Stimulated activated naive B cell treated with anti-CD40 and anti-IgM and Interleukin-4, amounts not matched to agents 10 μg/mL and 1 μg/mL and 100 μg/mL, for 72 hours (primary cell): ENCODE measurements at regions not wholly inside any gene's neighbourhood (a gene's known extent, or its start where the extent isn't known, plus 50 kb on each side); places are given as distances from the start of the nearest gene placed in this dataset.
"Not testable (repeated sequence)": the region's sequence is repeated elsewhere in the genome, so short reads cannot be mapped to it uniquely, and the experiment has no call there.

Source experiments
- ATAC-seq, 2 donors: fragments of 150-1000 bp; cut with Tn5 transposase; replicated peaks; 2 replicates each; pipeline ENCODE4 v1.10.0; 2021; ENCODE audit warnings: moderate library complexity in 1 of 2
- DNase-seq: peaks from one replicate; pipeline ENCODE4 v3.0.0; 2021
- H3K27ac Mint-ChIP-seq: one replicate; pipeline ENCODE4 v1.8.0; 2022; ENCODE audit warnings: mild to moderate bottlenecking, mixed read lengths
- H3K27me3 Mint-ChIP-seq, 2 donors: one replicate each; pipeline ENCODE4 v1.8.0; 2022; ENCODE audit warnings: mixed read lengths in 2 of 2
- H3K36me3 Mint-ChIP-seq, 2 donors: one replicate each; pipeline ENCODE4 v1.8.0; 2022; ENCODE audit warnings: mixed read lengths in 2 of 2, mild to moderate bottlenecking in 1 of 2
- H3K4me1 Mint-ChIP-seq, 2 donors: one replicate each; pipeline ENCODE4 v1.8.0; 2022; ENCODE audit warnings: mixed read lengths in 2 of 2, mild to moderate bottlenecking in 1 of 2
- H3K4me3 Mint-ChIP-seq, 2 donors: one replicate each; pipeline ENCODE4 v1.8.0; 2022; ENCODE audit warnings: mild to moderate bottlenecking in 2 of 2, mixed read lengths in 2 of 2, moderate library complexity in 1 of 2
- H3K9me3 Mint-ChIP-seq, 2 donors: one replicate each; pipeline ENCODE4 v1.8.0; 2022; ENCODE audit warnings: mixed read lengths in 2 of 2, mild to moderate bottlenecking in 1 of 2

DNA sequence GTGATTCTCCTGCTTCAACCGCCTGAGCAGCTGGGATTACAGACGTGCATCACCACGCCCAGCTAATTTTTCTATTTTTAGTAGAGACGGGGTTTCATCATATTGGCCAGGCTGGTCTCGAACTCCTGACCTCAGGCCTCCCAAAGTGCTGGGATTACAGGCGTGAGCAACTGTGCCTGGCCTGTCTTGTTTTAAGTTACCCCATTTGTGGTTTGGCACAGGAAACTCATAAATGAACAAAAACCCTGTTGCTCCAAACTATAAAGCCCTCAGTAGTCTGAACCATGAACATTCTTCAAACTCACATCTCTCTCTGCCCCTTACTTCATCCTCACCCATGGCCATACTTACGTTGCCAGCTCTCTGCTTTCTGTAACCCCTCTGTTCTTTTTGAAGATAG, 61.7 kb downstream of the RHOU start:
- H3K4me1 Mint-ChIP-seq, H3K27me3 Mint-ChIP-seq, H3K27ac Mint-ChIP-seq, H3K4me3 Mint-ChIP-seq, H3K36me3 Mint-ChIP-seq, ATAC-seq, DNase-seq: not testable (repeated sequence)
- H3K9me3 Mint-ChIP-seq: peaks cover 3 to 10% of the 10 kb centered on the region in 2 donors

DNA sequence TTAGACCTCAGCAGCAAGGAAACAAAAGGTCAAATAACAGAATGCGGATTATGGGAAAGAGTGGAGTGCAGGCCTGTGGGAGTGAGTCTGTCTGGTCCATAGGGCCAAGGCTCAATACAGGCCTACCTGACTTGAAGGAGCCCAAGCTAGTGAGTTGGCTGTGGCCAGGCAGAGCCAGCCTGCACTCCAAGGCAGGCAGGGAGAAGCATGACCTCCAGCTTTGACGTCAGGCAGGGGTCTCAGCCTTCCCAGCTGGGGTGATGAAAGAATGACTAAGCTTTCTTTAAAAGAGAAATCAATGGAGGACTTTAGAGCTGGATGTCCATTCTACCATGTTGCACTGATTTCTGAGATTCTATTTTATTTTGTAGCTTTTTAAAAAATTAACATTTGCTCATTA, 62.8 kb downstream of the RHOU start:
- ATAC-seq (no peak), DNase-seq (no peak)
- Mint-ChIP-seq H3K27ac (no peak overlapping the region), H3K36me3 (no peaks in the 10 kb centered on the region), H3K27me3 (no peaks in the 10 kb centered on the region), H3K4me1 (peaks cover 0 to 4% of the 10 kb centered on the region in 2 donors), H3K4me3 (no peak overlapping the region), H3K9me3 (peaks cover 3 to 10% of the 10 kb centered on the region in 2 donors)

DNA sequence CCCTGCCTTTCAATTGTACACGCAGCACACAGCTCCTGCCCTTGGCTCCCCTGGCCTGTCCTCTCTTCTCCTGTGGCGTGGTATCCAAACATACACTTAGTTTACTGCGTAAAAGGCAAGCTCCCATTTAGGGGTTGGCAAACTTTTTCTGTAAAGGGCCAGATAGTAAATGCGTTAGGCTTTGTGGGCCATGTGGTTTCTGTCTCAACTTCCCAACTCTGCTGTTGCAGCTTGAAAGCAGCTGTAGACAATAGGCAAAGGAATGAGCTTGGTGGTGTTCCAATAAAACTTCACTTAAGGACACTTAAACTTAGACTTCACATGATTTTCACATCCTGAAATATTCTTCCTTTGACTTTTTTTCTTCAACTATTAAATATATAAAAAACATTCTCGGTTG, 63.3 kb downstream of the RHOU start:
- no peak overlapping the region for H3K4me3 Mint-ChIP-seq
- no peaks in the 10 kb centered on the region for H3K36me3 Mint-ChIP-seq
- H3K4me1 Mint-ChIP-seq: peaks cover 0 to 4% of the 10 kb centered on the region in 2 donors
- H3K27ac Mint-ChIP-seq: no peak overlapping the region
- H3K9me3 Mint-ChIP-seq: peaks cover 3 to 10% of the 10 kb centered on the region in 2 donors
- no peak for DNase-seq
- ATAC-seq: no peak
- H3K27me3 Mint-ChIP-seq: no peaks in the 10 kb centered on the region

DNA sequence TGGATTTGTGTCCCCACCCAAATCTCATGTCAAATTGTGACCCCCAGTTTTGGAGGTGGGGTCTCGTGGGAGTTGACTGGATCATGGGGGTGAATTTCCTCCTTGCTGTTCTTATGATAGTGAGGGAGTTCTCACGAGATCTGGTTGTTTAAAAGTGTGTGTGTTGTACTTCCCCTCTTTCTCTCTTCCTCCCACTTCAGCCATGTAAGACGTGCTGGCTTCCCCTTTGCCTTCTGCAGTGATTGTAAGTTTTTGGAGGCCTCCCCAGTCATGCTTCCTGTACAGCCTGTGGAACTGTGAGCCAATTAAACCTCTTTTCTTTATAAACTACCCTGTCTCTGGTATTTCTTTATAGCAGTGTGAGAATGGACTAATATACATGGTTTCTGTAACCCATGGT, 64.6 kb downstream of the RHOU start:
- no peaks in the 10 kb centered on the region for H3K27me3 Mint-ChIP-seq
- H3K27ac Mint-ChIP-seq: no peak overlapping the region
- H3K9me3 Mint-ChIP-seq: peaks cover 3 to 12% of the 10 kb centered on the region in 2 donors
- DNase-seq (no peak), ATAC-seq (peak; percentile 44 to 61)
- no peak overlapping the region for H3K4me3 Mint-ChIP-seq
- peaks cover 5 to 6% of the 10 kb centered on the region in 2 donors for H3K4me1 Mint-ChIP-seq
- H3K36me3 Mint-ChIP-seq: no peaks in the 10 kb centered on the region

DNA sequence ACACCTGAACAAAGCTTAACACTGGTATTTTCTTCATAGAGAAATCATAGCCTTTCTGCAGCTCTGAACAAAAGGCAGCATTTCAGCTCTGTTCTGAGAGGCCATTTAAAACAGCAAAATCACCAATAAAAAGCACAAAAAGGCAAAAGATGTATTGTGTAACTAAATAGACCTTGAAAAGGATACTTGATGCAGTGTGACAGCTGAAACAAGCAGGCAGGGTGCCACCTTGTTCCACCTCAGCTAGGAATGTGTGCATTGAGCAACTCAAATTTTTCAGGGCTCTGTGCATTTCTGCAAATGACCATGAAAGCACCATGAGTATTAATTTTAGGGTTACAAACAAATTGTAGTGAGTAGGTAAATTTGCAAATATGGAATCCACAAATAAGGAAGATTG, 65.8 kb downstream of the RHOU start:
- no peak overlapping the region for H3K27ac Mint-ChIP-seq
- H3K27me3 Mint-ChIP-seq: peaks cover 0 to 4% of the 10 kb centered on the region in 2 donors
- peaks cover 8 to 12% of the 10 kb centered on the region in 2 donors for H3K4me1 Mint-ChIP-seq
- no peak overlapping the region for H3K4me3 Mint-ChIP-seq
- ATAC-seq (no peak), DNase-seq (no peak)
- peaks cover 3 to 12% of the 10 kb centered on the region in 2 donors for H3K9me3 Mint-ChIP-seq
- H3K36me3 Mint-ChIP-seq: no peaks in the 10 kb centered on the region

DNA sequence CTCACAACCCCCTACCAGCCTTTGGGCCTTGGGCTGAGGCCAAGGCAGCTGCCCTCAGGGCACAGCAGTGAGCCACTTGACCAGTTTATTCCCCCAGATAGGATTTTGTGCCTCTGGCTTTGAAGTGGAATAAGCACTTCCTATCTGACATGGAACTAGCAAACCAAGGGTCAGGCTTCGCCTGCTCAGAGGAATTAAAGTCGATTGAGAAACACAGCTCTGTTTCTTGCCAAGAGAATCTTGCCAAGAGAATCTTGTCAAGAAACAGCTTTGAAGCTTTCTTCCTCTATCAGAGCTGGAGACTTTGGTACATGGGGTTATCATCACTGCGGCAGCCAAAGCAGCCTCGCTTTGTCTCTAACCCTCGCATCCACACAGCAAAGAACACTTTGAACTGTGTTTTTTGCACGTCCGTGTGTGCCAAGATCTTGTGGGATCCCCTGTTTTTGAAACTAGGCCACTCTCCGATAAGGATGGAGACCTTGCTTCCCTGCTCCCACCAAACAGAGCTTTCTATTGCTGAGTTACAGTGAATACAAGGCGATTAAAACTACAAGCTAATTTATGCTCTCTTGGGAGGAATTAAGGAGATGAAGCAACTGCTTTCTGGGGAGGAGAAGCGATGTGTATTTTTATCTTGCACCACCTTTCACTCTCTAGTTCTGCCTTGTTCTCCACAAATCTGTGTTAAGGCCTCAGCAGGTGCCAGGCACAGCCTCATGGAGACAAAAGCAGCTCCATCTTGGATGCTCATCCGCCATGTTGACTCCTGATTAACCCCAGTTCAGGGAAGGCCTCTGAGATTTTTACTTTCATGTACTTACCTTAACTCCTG, 67.3 kb downstream of the RHOU start:
- no peak overlapping the region for H3K4me3 Mint-ChIP-seq

DNA sequence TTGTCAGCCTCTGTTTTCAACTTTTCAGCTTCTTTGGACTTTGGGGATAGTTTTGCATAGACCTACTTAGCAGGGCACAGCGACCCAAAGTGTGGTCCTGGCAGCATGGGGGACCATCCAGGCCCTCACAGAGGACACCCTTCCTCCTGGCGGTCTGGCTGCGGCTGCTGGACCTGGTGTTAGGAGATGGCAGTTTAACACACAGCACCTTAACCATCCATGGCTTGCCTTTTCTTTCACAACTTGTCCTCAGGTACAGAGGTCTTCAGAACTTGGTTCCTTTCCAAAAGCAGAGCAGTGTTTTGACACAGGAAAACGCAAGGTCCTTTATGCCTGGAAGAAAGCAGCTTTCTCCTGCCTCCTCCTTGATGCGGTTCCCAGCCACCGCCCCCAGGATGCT, 68.1 kb downstream of the RHOU start:
- Mint-ChIP-seq H3K27ac (peak overlapping the region; percentile 39), H3K4me3 (no peak overlapping the region), H3K9me3 (peaks cover 3 to 10% of the 10 kb centered on the region in 2 donors), H3K27me3 (peaks cover 0 to 4% of the 10 kb centered on the region in 2 donors), H3K36me3 (no peaks in the 10 kb centered on the region), H3K4me1 (peaks cover 8 to 12% of the 10 kb centered on the region in 2 donors)
- DNase-seq (no peak), ATAC-seq (no peak)

More for the DNA sequence above, 67.3 kb downstream of the RHOU start:
- H3K4me1 Mint-ChIP-seq: peaks cover 8 to 12% of the 10 kb centered on the region in 2 donors
- peaks cover 0 to 4% of the 10 kb centered on the region in 2 donors for H3K27me3 Mint-ChIP-seq
- H3K9me3 Mint-ChIP-seq: peaks cover 3 to 11% of the 10 kb centered on the region in 2 donors
- ATAC-seq (no peak), DNase-seq (no peak)
- H3K27ac Mint-ChIP-seq: no peak overlapping the region
- H3K36me3 Mint-ChIP-seq: no peaks in the 10 kb centered on the region

DNA sequence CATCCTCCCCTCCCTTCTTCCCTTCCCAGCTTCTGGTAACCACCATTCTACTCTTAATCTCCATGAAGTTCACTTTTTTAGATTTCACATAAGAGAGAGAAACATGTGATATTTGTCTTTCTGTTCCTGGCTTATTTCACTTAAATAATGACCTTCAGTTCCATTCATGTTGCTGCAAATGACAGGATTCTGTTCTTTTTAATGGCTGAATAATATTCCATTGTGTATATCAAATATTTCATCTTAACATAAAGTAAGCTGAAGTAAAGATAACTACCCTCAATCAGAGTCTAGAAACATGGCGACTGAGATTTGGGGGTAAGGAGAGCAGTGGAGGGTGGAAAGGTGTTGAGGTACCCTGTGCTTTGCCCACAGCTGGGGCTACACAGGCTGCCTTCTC, 68.9 kb downstream of the RHOU start:
- DNase-seq: no peak
- Mint-ChIP-seq H3K4me1 (peaks cover 8 to 12% of the 10 kb centered on the region in 2 donors), H3K27ac (no peak overlapping the region), H3K4me3 (no peak overlapping the region), H3K36me3 (no peaks in the 10 kb centered on the region), H3K9me3 (peaks cover 3 to 9% of the 10 kb centered on the region in 2 donors), H3K27me3 (peaks cover 0 to 4% of the 10 kb centered on the region in 2 donors)
- ATAC-seq: no peak

DNA sequence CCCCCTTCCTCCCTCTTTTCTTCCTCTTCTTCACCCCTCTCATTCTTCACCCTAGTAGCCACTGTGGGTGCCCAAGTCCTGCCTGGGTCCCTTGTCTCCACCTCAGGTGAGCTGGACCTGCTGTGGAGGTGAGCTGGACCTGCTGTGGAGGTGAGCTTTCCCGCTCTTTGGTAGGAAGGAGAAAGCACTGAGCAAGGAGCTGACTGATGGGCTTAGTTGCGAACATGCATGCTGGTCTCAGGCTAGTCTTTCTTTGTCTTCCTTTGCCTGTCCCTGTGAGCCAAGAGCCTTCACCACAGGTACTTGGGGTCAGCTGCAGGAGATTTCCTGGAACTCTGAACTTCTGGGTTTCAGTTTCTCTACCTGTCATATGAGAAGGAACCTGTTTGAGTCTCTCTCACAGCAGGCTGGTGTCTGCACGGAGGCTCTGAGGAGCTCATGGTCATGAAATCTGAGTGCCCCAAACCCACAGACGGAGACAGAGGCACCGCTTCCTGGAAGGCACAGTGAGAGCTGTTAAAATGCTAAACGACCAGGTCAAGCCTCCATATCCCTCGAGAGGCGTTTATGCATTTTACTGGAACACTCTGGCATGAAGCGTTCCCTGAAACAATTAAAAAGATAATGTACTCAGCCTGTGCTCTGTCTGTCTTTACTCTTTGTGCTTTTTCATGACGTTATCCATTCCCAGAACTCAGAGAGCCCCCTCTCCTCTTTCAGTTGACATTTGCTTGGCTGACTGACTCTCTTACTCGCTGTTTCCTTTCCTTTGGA, 69.5 kb downstream of the RHOU start:
- Mint-ChIP-seq H3K27ac (peak overlapping the region; percentile 10), H3K36me3 (no peaks in the 10 kb centered on the region), H3K9me3 (peaks cover 3 to 5% of the 10 kb centered on the region in 2 donors), H3K4me3 (no peak overlapping the region), H3K4me1 (peaks cover 9 to 18% of the 10 kb centered on the region in 2 donors), H3K27me3 (peaks cover 0 to 4% of the 10 kb centered on the region in 2 donors)
- no peak for DNase-seq
- ATAC-seq: peak; percentile 72

DNA sequence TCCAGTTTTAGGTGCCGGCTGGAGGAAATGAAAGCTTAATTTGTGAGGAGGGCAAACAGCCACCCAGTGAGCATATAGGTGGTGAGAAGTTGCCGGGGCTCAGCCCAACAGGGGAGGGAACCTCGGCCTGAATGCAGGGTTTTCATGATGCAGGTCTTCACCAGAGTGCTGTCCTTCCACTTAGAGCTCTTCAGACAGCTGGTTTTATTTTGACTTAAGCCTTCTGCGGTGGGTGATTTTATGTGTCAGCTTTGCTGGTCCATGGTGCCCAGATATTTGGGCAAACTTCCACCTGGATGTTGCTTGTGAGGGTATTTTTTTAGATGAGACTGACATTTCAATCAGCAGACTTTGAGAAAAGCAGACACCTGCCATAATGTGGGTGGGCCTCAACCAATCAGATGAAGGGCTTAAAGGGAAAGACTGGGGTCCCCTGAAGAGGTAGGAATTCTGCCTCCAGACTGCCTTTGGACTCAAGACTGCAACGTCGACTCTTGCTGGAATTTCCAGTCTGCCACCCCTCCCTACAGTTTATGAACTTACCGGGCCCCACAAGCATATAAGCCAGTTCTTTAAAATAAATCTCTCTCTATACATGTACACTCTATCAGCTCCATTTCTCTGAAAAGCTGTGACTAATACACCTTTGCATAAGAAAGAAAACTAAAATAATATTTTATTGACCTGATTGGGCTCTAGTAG, 72.8 kb downstream of the RHOU start:
- Mint-ChIP-seq H3K36me3 (no peaks in the 10 kb centered on the region), H3K4me1 (peaks cover 18 to 34% of the 10 kb centered on the region in 2 donors), H3K27me3 (peaks cover 0 to 4% of the 10 kb centered on the region in 2 donors), H3K4me3 (no peak overlapping the region), H3K27ac (no peak overlapping the region), H3K9me3 (peaks cover 0 to 2% of the 10 kb centered on the region in 2 donors)
- DNase-seq (no peak), ATAC-seq (no peak)

DNA sequence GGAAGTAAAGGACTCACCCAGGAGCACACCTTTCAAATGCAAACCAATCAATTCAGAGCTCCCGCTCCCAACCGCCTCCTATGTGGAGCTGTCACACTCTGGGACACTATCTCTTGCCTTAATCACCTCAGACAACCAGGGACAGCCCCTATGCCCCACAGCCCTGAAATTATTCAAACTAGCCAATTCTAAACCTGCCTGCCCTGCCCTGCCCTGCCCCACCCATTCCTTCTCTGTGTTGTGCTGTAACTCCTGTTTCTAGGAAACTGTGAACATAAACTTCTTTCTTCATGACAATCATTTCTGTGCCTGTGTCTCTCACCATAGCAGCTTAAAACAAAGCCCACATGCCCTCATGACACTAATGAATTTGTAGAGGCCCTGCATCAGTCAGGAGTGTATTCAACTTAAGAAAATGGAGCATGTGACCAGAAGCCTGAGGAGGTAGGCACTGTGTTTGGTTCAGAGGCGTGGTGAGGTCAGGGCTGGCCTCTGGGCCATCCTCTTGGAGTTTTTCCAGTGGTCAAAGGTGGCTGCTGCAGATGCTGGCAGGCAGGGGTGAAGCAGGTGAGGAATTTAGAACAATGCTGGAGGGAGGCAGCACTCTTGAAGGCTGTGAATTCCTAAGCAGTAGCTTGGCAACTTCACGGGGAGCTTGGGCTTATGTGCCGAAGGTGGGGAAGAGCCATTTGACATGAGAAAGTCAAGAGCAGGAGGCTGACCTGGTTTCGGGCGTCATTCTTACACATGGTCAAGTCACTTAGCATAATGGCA, 74.5 kb downstream of the RHOU start:
- Mint-ChIP-seq H3K27ac (no peak overlapping the region), H3K4me3 (no peak overlapping the region), H3K27me3 (peaks cover 0 to 4% of the 10 kb centered on the region in 2 donors), H3K9me3 (no peaks in the 10 kb centered on the region), H3K36me3 (no peaks in the 10 kb centered on the region), H3K4me1 (peaks cover 17 to 30% of the 10 kb centered on the region in 2 donors)
- peak; percentile 65 to 70 for ATAC-seq
- DNase-seq: no peak

DNA sequence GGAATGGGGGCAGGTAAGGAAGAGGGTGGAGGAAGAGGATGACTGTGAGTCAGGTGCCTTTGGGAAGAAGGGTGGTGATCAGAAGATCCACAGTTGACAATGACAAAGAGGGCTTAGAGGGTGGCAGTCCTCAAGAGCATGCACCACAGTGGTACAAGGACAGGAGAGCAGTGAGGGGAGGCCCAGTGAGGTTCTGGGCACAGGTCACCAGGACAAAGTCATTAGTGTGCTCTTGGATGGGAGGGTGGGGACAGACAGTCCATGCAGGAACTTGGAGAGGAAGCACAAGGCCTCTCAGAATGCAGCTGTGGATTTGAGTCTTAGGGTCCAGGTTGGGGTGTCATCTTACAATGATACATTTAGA, 75.1 kb downstream of the RHOU start:
- DNase-seq (no peak), ATAC-seq (no peak)
- Mint-ChIP-seq H3K4me3 (no peak overlapping the region), H3K9me3 (no peaks in the 10 kb centered on the region), H3K27ac (no peak overlapping the region), H3K36me3 (no peaks in the 10 kb centered on the region), H3K4me1 (peaks cover 14 to 24% of the 10 kb centered on the region in 2 donors), H3K27me3 (peaks cover 0 to 4% of the 10 kb centered on the region in 2 donors)

DNA sequence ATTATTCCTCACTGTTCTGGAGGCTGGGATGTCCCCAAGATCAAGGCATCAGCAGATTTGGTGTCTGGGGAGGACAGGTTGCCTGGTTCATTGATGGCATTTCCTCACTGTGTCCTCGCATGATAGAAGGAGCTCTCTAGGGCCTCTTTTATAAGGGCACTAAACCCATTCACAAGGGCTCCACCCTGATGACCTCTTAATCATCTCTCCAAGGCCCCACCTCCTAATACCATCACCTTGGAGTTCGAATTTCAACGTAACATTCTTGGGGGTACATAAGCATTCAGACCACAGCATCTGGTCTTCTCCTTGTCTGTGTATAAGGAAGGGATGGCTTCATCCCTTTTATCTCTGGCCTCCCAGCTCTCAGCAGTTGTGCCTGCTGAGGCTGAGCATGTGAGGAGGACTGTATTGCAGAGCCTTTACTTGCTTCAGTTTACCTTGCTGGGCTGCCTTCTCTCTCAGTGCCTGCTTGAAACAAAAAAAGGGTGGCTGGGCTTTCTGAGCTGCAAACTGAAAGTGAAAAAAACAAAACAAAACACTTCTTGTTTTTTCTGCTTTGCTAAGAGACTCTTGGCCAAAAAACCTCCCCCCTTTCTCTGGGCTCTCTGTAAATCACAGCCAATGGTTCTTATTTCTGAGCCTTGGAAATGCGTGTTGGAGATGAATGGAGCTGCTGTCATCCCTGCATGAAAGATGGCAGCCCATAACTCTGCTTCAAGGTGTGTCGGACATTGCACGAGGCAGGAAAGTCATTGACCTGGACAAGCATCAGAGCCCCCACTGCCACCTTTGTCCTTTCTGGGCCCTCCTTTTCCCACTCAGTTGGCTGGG, 75.8 kb downstream of the RHOU start:
- ATAC-seq: peak; percentile 29 to 34
- Mint-ChIP-seq H3K27ac (peak overlapping the region; percentile 52), H3K4me3 (no peak overlapping the region), H3K4me1 (peaks cover 14 to 22% of the 10 kb centered on the region in 2 donors), H3K9me3 (no peaks in the 10 kb centered on the region), H3K27me3 (no peaks in the 10 kb centered on the region), H3K36me3 (no peaks in the 10 kb centered on the region)
- DNase-seq: no peak
